GM12864 (cell line): ENCODE measurements at regions not wholly inside any gene's neighbourhood (a gene's known extent, or its start where the extent isn't known, plus 50 kb on each side); places are given as distances from the start of the nearest gene placed in this dataset.

Experiments
- DNase-seq: peaks from one replicate; pipeline ENCODE4 v3.0.0-alpha.2; 2011; ENCODE audit warnings: low read depth
- H3K4me3 ChIP-seq: 2 replicates; pipeline ENCODE4 v1.5.1; 2011; ENCODE audit warnings: mild to moderate bottlenecking, low read depth, low read length, control low read depth
- TF ChIP-seq, protein P1 (sequence below): IDR thresholded peaks from 2 replicates; pipeline ENCODE4 v1.5.1; 2011; ENCODE audit warnings: low read depth, mild to moderate bottlenecking, moderate library complexity, low read length, control low read depth, inconsistent platforms; ENCODE audit errors: missing control alignments

DNA sequence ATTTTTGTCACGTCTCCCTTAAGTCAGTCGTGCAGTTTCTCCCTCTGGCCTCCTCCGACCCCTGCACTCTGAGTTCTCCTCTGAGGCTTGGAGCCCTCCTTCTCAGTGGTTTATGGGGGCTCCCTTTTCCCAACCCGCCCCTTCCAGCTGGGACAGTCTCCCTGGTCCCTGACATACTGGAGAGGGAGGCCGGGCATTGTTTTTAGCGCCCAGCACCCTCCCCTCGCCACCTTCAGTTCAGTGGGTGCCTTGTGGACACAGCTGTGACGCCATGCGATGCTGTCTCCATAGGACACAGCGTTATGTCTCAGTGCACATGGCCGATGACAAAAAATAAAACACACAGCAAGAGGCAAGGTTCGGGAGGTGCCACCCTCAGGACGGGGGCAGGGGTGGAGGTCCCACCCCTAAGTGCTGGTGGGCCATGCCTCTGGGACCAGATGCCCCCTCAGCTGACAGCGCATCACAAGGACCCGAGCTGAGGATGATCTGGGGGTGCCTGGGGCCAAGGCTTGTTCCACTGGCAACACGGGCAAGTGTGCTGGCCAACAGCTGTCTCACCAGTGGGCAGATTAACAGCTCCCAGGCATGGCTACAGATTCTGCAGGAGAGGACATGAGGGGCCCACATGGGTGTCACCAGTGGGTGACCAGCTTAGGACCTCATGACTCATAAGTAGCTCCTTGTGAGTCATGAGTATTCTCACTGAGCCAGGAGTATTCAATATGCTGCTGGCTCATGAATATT, 81.6 kb downstream of the PLXNA1 start:
- TF ChIP-seq, protein P1, sequence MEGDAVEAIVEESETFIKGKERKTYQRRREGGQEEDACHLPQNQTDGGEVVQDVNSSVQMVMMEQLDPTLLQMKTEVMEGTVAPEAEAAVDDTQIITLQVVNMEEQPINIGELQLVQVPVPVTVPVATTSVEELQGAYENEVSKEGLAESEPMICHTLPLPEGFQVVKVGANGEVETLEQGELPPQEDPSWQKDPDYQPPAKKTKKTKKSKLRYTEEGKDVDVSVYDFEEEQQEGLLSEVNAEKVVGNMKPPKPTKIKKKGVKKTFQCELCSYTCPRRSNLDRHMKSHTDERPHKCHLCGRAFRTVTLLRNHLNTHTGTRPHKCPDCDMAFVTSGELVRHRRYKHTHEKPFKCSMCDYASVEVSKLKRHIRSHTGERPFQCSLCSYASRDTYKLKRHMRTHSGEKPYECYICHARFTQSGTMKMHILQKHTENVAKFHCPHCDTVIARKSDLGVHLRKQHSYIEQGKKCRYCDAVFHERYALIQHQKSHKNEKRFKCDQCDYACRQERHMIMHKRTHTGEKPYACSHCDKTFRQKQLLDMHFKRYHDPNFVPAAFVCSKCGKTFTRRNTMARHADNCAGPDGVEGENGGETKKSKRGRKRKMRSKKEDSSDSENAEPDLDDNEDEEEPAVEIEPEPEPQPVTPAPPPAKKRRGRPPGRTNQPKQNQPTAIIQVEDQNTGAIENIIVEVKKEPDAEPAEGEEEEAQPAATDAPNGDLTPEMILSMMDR, result no peak
- no peak overlapping the region for H3K4me3 ChIP-seq
- no peak for DNase-seq

DNA sequence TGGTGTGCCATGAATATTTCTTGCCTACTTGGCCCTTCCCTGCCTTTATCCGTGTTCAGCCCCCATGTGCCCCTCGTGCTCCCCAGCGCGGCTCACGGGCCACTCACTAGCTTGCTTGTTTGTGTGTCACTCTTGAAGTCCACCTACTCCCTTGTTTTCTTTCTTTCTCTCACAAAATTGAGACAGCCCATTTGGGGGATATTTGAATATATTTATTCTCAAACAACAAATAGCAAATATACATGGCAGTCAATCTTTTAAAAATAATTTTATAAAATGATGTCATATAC, 82.2 kb downstream of the PLXNA1 start:
- no peak overlapping the region for H3K4me3 ChIP-seq
- TF ChIP-seq, protein P1, result no peak
- DNase-seq, result no peak

DNA sequence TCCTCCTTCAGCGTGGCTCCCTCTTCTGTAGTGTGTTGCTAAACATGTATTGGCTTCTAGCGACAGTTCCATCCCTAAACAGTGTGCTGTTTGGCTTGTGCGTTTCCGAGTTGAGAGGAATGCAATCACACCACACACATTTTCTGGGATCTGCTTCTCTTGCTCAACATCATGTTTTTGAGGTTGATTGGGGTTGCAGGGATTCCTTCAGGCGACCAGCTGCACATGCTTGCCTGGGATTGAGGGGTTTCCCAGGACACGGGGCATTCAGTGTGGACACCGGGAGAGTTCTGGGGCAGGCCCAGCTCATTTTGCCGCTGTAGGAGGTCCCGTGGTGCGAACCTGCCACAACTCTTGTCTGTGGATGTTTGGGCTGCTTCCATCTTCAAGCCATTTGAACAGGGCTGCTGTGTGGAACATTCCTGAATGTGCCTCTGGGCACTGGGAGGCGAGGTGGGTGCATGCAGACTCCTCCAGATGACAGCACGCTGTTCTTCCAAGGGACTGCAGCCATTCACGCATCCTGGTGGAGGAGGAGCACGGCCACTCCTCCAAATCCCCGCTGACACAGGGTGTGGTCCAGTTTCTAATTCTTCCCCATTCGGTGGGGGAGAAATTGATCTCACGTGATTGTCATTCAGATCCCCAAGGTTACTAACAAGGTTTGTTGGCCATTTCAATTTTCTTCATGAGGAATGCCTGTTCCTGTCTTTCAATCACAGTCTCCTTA, 82.8 kb downstream of the PLXNA1 start:
- TF ChIP-seq, protein P1, result no peak
- no peak overlapping the region for H3K4me3 ChIP-seq
- no peak for DNase-seq

DNA sequence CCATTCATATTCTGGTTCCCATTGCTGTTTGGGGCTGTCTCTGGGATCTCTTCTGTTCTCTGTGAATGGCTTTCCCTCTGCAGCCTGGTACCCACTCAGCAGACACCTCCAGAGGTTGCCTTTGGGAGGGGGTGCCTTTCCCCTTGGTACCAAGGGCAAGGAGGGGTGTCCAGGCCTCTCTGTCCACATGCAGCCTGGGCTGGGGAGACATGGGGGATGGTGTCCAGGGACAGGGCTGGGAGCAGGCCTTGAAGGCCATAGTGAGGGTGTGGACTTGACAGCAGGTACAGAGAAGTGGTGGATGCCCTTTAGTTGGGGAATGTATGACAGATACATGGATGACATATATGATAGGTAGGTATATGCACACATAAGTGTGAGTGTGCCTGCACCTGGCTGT, 83.7 kb downstream of the PLXNA1 start:
- H3K4me3 ChIP-seq, result no peak overlapping the region
- no peak for DNase-seq
- TF ChIP-seq, protein P1, result no peak

DNA sequence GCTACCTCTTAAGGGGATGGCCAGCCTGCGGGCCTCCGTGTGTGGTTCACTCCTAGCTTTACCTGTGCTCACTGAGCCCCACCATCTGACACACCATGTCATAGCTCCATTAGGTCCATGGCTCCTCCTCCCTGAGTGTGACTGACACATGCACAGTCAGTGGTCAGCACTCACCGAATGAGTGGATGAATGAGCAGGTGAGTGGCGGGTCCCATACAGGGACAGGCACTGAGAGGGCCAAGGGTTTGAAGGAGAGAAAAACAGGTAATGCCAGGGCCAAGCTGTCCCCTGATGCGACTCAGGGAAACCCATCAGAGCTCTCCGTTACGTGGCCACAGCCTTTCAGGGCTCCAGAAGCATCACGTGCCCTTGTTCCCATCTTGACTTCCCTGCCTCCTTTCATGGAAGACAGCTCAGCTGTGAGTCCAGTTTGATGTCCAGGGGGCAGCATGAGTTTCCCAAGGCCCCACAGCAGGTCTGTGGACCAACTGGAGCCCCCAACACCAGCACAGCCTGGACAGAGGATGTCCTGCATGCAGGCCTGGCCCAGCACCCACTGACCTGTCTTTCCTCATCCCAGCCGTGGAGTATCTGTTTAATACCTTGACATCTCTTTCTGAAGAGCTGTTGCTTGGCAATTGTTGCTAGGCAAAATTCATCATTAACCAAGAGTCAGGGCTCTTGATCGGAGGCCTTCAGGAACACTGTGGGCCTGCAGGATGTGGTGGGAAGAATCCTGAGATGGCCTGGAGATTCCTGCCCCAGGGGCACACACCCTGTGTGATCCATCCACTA, 84.4 kb downstream of the PLXNA1 start:
- TF ChIP-seq, protein P1, result no peak
- H3K4me3 ChIP-seq, result no peak overlapping the region
- no peak for DNase-seq

DNA sequence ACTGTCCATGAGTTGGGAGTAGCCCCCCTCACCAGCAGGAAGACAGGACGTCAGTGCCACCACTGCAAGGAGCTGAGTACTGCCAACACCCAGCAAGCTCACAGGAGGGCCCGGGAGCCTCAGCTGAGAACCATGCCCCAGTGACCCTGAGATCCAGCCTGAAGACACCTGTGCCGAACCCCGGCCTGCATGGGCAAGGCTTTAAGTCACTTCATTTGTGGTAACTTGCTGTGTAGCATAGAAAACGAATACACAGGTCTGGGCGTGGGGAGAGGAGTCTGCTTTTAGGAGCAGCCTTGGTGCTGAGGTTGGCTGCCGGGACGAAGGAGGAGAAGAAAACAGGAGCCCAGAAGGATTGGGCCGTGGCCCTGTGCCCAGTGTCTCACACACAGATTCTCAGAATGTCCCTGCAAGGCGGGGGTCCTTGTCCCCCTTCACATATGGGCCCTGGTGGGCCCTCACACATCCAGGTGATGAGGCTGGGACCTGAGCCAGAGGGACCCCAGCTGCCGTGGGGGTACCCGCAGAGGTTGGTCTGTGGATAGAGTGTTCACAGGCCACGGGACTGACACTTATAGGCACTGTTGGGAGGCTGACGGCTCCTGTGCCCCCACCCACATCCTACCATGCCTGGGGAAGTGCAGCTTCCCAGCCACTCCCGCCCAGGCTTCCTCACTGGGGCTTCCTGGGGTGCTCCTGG, 85.3 kb downstream of the PLXNA1 start:
- no peak for DNase-seq
- TF ChIP-seq, protein P1, result no peak
- H3K4me3 ChIP-seq, result no peak overlapping the region
